PC-3 (cell line): ENCODE measurements at regions not wholly inside any gene's neighbourhood (a gene's known extent, or its start where the extent isn't known, plus 50 kb on each side); places are given as distances from the start of the nearest gene placed in this dataset.

ENCODE experiments used
- CTCF ChIP-seq: fragments of 300-600 bp; sonication (generic); conservative IDR thresholded peaks from 2 replicates; pipeline ENCODE4 v1.5.1; 2017; ENCODE audit warnings: antibody characterized with exemption, low read depth, mild to moderate bottlenecking, low read length
- EZH2phosphoT487 ChIP-seq: fragments of 300-600 bp; sonication (generic); IDR thresholded peaks from 2 replicates; pipeline ENCODE4 v1.6.1; 2018; ENCODE audit warnings: mild to moderate bottlenecking, antibody characterized with exemption, low read length, borderline replicate concordance

GRCh38 chr6:114897536-114897935 lies 554.7 kb upstream of the HS3ST5 start:
- TF ChIP-seq EZH2phosphoT487 (no peak), CTCF (no peak)
